ENCODE measurements at regions not wholly inside any gene's neighbourhood (a gene's known extent, or its start where the extent isn't known, plus 50 kb on each side); places are given as distances from the start of the nearest gene placed in this dataset.

GRCh38 chr7:85320699-85321476 lies 134.0 kb upstream of the SEMA3D start:
- Mint-ChIP-seq H3K4me1 (ENCODE audit: low read depth) (no peaks in the 10 kb centered on the region), H3K9me3 (no peaks in the 10 kb centered on the region), H3K27me3 (ENCODE audit: low read depth) (no peaks in the 10 kb centered on the region), H3K4me3 (ENCODE audit: low read depth) (no peak overlapping the region), H3K27ac (no peak overlapping the region), H3K36me3 (ENCODE audit: low read depth) (no peaks in the 10 kb centered on the region)
- no peak for DNase-seq (ENCODE audit: low spot score)
- intact Hi-C loops (cut with micrococcal nuclease) = no loop called here

GRCh38 chr7:85316489-85316888 lies 129.6 kb upstream of the SEMA3D start:
- Mint-ChIP-seq H3K27ac (no peak overlapping the region), H3K4me3 (ENCODE audit: low read depth) (no peak overlapping the region), H3K27me3 (ENCODE audit: low read depth) (no peaks in the 10 kb centered on the region), H3K9me3 (no peaks in the 10 kb centered on the region), H3K4me1 (ENCODE audit: low read depth) (no peaks in the 10 kb centered on the region), H3K36me3 (ENCODE audit: low read depth) (no peaks in the 10 kb centered on the region)
- DNase-seq (ENCODE audit: low spot score) = no peak
- intact Hi-C loops (cut with micrococcal nuclease) = no loop called here

- no peak for DNase-seq (ENCODE audit: low spot score)
- no peaks in the 10 kb centered on the region for H3K9me3 Mint-ChIP-seq
- no peaks in the 10 kb centered on the region for H3K4me1 Mint-ChIP-seq (ENCODE audit: low read depth)
- H3K27me3 Mint-ChIP-seq (ENCODE audit: low read depth) = no peaks in the 10 kb centered on the region
- H3K36me3 Mint-ChIP-seq (ENCODE audit: low read depth) = no peaks in the 10 kb centered on the region
- intact Hi-C loops (cut with micrococcal nuclease) = no loop called here
- H3K4me3 Mint-ChIP-seq (ENCODE audit: low read depth) = no peak overlapping the region
- H3K27ac Mint-ChIP-seq = no peak overlapping the region
Observed at GRCh38 chr7:85310301-85310700, 123.4 kb upstream of the SEMA3D start.

GRCh38 chr7:85306115-85306514 lies 119.3 kb upstream of the SEMA3D start:
- Mint-ChIP-seq H3K27me3 (ENCODE audit: low read depth) (no peaks in the 10 kb centered on the region), H3K4me3 (ENCODE audit: low read depth) (no peak overlapping the region), H3K4me1 (ENCODE audit: low read depth) (no peaks in the 10 kb centered on the region), H3K36me3 (ENCODE audit: low read depth) (no peaks in the 10 kb centered on the region), H3K27ac (no peak overlapping the region), H3K9me3 (no peaks in the 10 kb centered on the region)
- DNase-seq (ENCODE audit: low spot score) = no peak
- intact Hi-C loops (cut with micrococcal nuclease) = no loop called here

- Mint-ChIP-seq H3K27me3 (ENCODE audit: low read depth) (no peaks in the 10 kb centered on the region), H3K4me3 (ENCODE audit: low read depth) (no peak overlapping the region), H3K36me3 (ENCODE audit: low read depth) (no peaks in the 10 kb centered on the region), H3K4me1 (ENCODE audit: low read depth) (no peaks in the 10 kb centered on the region), H3K9me3 (no peaks in the 10 kb centered on the region), H3K27ac (no peak overlapping the region)
- intact Hi-C loops (cut with micrococcal nuclease) = no loop called here
- no peak for DNase-seq (ENCODE audit: low spot score)
Observed at GRCh38 chr7:85294176-85294575, 107.3 kb upstream of the SEMA3D start.

GRCh38 chr7:85292908-85293576 lies 106.2 kb upstream of the SEMA3D start:
- intact Hi-C loops (cut with micrococcal nuclease) = no loop called here
- no peaks in the 10 kb centered on the region for H3K27me3 Mint-ChIP-seq (ENCODE audit: low read depth)
- H3K4me1 Mint-ChIP-seq (ENCODE audit: low read depth) = no peaks in the 10 kb centered on the region
- no peak overlapping the region for H3K27ac Mint-ChIP-seq
- H3K9me3 Mint-ChIP-seq = no peaks in the 10 kb centered on the region
- H3K36me3 Mint-ChIP-seq (ENCODE audit: low read depth) = no peaks in the 10 kb centered on the region
- no peak overlapping the region for H3K4me3 Mint-ChIP-seq (ENCODE audit: low read depth)
- no peak for DNase-seq (ENCODE audit: low spot score)

GRCh38 chr7:85290269-85290668 lies 103.4 kb upstream of the SEMA3D start:
- Mint-ChIP-seq H3K9me3 (no peaks in the 10 kb centered on the region), H3K27ac (no peak overlapping the region), H3K27me3 (ENCODE audit: low read depth) (no peaks in the 10 kb centered on the region), H3K4me1 (ENCODE audit: low read depth) (no peaks in the 10 kb centered on the region), H3K4me3 (ENCODE audit: low read depth) (no peak overlapping the region), H3K36me3 (ENCODE audit: low read depth) (no peaks in the 10 kb centered on the region)
- intact Hi-C loops (cut with micrococcal nuclease) = no loop called here
- no peak for DNase-seq (ENCODE audit: low spot score)

- H3K27ac Mint-ChIP-seq = no peak overlapping the region
Observed at GRCh38 chr7:85289279-85289678, 102.4 kb upstream of the SEMA3D start.

GRCh38 chr7:85287106-85287825 lies 100.4 kb upstream of the SEMA3D start:
- intact Hi-C loops (cut with micrococcal nuclease) = no loop called here

More at GRCh38 chr7:85289279-85289678, 102.4 kb upstream of the SEMA3D start:
- Mint-ChIP-seq H3K27me3 (ENCODE audit: low read depth) (no peaks in the 10 kb centered on the region), H3K36me3 (ENCODE audit: low read depth) (no peaks in the 10 kb centered on the region), H3K9me3 (no peaks in the 10 kb centered on the region), H3K4me3 (ENCODE audit: low read depth) (no peak overlapping the region), H3K4me1 (ENCODE audit: low read depth) (no peaks in the 10 kb centered on the region)
- intact Hi-C loops (cut with micrococcal nuclease) = no loop called here
- no peak for DNase-seq (ENCODE audit: low spot score)

GRCh38 chr7:85286446-85286845 lies 99.6 kb upstream of the SEMA3D start:
- intact Hi-C loops (cut with micrococcal nuclease) = no loop called here
- Mint-ChIP-seq H3K4me1 (ENCODE audit: low read depth) (no peaks in the 10 kb centered on the region), H3K27ac (no peak overlapping the region), H3K36me3 (ENCODE audit: low read depth) (no peaks in the 10 kb centered on the region), H3K4me3 (ENCODE audit: low read depth) (no peak overlapping the region), H3K9me3 (no peaks in the 10 kb centered on the region), H3K27me3 (ENCODE audit: low read depth) (no peaks in the 10 kb centered on the region)
- DNase-seq (ENCODE audit: low spot score) = no peak

More at GRCh38 chr7:85287106-85287825, 100.4 kb upstream of the SEMA3D start:
- no peak overlapping the region for H3K4me3 Mint-ChIP-seq (ENCODE audit: low read depth)
- no peaks in the 10 kb centered on the region for H3K27me3 Mint-ChIP-seq (ENCODE audit: low read depth)
- no peak for DNase-seq (ENCODE audit: low spot score)
- no peak overlapping the region for H3K27ac Mint-ChIP-seq
- no peaks in the 10 kb centered on the region for H3K36me3 Mint-ChIP-seq (ENCODE audit: low read depth)
- H3K4me1 Mint-ChIP-seq (ENCODE audit: low read depth) = no peaks in the 10 kb centered on the region
- no peaks in the 10 kb centered on the region for H3K9me3 Mint-ChIP-seq

- Mint-ChIP-seq H3K36me3 (ENCODE audit: low read depth) (no peaks in the 10 kb centered on the region), H3K27ac (no peak overlapping the region), H3K4me1 (ENCODE audit: low read depth) (no peaks in the 10 kb centered on the region), H3K9me3 (no peaks in the 10 kb centered on the region), H3K4me3 (ENCODE audit: low read depth) (no peak overlapping the region), H3K27me3 (ENCODE audit: low read depth) (no peaks in the 10 kb centered on the region)
- intact Hi-C loops (cut with micrococcal nuclease) = no loop called here
- no peak for DNase-seq (ENCODE audit: low spot score)
Observed at GRCh38 chr7:85285527-85285926, 98.7 kb upstream of the SEMA3D start.

- no peaks in the 10 kb centered on the region for H3K9me3 Mint-ChIP-seq
- no peaks in the 10 kb centered on the region for H3K36me3 Mint-ChIP-seq (ENCODE audit: low read depth)
- no peaks in the 10 kb centered on the region for H3K27me3 Mint-ChIP-seq (ENCODE audit: low read depth)
- DNase-seq (ENCODE audit: low spot score) = no peak
- no peak overlapping the region for H3K4me3 Mint-ChIP-seq (ENCODE audit: low read depth)
- intact Hi-C loops (cut with micrococcal nuclease) = no loop called here
- no peak overlapping the region for H3K27ac Mint-ChIP-seq
- no peaks in the 10 kb centered on the region for H3K4me1 Mint-ChIP-seq (ENCODE audit: low read depth)
Observed at GRCh38 chr7:85275204-85275603, 88.3 kb upstream of the SEMA3D start.

- Mint-ChIP-seq H3K4me1 (ENCODE audit: low read depth) (no peaks in the 10 kb centered on the region), H3K27ac (no peak overlapping the region), H3K4me3 (ENCODE audit: low read depth) (no peak overlapping the region), H3K9me3 (no peaks in the 10 kb centered on the region), H3K36me3 (ENCODE audit: low read depth) (no peaks in the 10 kb centered on the region), H3K27me3 (ENCODE audit: low read depth) (no peaks in the 10 kb centered on the region)
- intact Hi-C loops (cut with micrococcal nuclease) = no loop called here
- no peak for DNase-seq (ENCODE audit: low spot score)
Observed at GRCh38 chr7:85274454-85274853, 87.6 kb upstream of the SEMA3D start.

Data from activated T-helper 2 cell treated with anti-CD3 and anti-CD28 coated beads, Interferon-gamma antibody, Interleukin-2, Interleukin-4, amounts not matched to agents 10 μg/mL and 5 μg/mL and 100 μg/mL, durations not matched to agents 14 hours and 24 hours and 36 hours (primary cell).